CD4-positive, alpha-beta T cell (primary cell): ENCODE measurements at regions not wholly inside any gene's neighbourhood (a gene's known extent, or its start where the extent isn't known, plus 50 kb on each side); places are given as distances from the start of the nearest gene placed in this dataset.

Source experiments
- ATAC-seq: fragments of 200-7000 bp; cut with Tn5 transposase; one replicate; pipeline ENCODE4 v1.10.0; 2022; ENCODE audit warnings: mild to moderate bottlenecking; ENCODE audit not compliant: poor library complexity
- CTCF ChIA-PET: fragments of 350-600 bp; sonication (Branson Sonifier 250); formaldehyde crosslinking; loops from one replicate; lab custom pipeline; 2021; ENCODE audit warnings: antibody characterized with exemption, inconsistent platforms; lab: Charles Lee
- POLR2A ChIA-PET: fragments of 350-600 bp; sonication (Branson Sonifier 250); formaldehyde crosslinking; loops from one replicate; lab custom pipeline; 2021; ENCODE audit warnings: antibody characterized with exemption, inconsistent platforms; lab: Charles Lee
- DNase-seq, 14 experiments: peaks; one replicate each; pipeline ENCODE4 v3.0.0-alpha.2; 2013 to 2020; ENCODE audit warnings: mixed read lengths in 2 of 14
- H3K27ac ChIP-seq, 2 donors: one replicate each; pipeline versions ENCODE4 v1.5.1 to v1.7.0; 2013; ENCODE audit warnings: low read length in 2 of 2, low read depth in 1 of 2, mild to moderate bottlenecking in 1 of 2
- H3K27me3 ChIP-seq, 2 experiments: 1 replicate in 1 of 2; 2 replicates in 1 of 2; pipeline versions ENCODE4 v1.6.1 to v1.7.0; 2013; ENCODE audit warnings: low read length in 2 of 2, control low read depth in 1 of 2, mild to moderate bottlenecking in 1 of 2, moderate library complexity in 1 of 2; ENCODE audit not compliant: insufficient read depth in 2 of 2, control insufficient read depth in 1 of 2
- H3K36me3 ChIP-seq: one replicate; pipeline ENCODE4 v1.6.1; 2013; ENCODE audit warnings: low read length, control low read depth; ENCODE audit not compliant: insufficient read depth
- H3K4me1 ChIP-seq: one replicate; pipeline ENCODE4 v1.6.1; 2013; ENCODE audit warnings: low read length, control low read depth; ENCODE audit not compliant: insufficient read depth
- H3K4me3 ChIP-seq: one replicate; pipeline ENCODE4 v1.5.1; 2013; ENCODE audit warnings: mild to moderate bottlenecking, low read length, moderate library complexity
- H3K9me3 ChIP-seq, 2 experiments: 1 replicate in 1 of 2; 2 replicates in 1 of 2; pipeline versions ENCODE4 v1.6.1 to v1.7.0; 2013; ENCODE audit warnings: low read length in 2 of 2, mild to moderate bottlenecking in 2 of 2, control low read depth in 1 of 2, moderate library complexity in 1 of 2; ENCODE audit not compliant: control insufficient read depth in 1 of 2, insufficient read depth in 1 of 2
- H3K27ac Mint-ChIP-seq: one replicate; pipeline ENCODE4 v1.8.0; 2020; ENCODE audit warnings: mixed read lengths
- H3K27me3 Mint-ChIP-seq: one replicate; pipeline ENCODE4 v1.8.0; 2021; ENCODE audit warnings: mixed read lengths
- H3K36me3 Mint-ChIP-seq: one replicate; pipeline ENCODE4 v1.8.0; 2021; ENCODE audit warnings: low read depth, mixed read lengths
- H3K4me1 Mint-ChIP-seq: one replicate; pipeline ENCODE4 v1.8.0; 2021; ENCODE audit warnings: low read depth, mixed read lengths
- H3K4me3 Mint-ChIP-seq: one replicate; pipeline ENCODE4 v1.8.0; 2020; ENCODE audit warnings: mild to moderate bottlenecking, mixed read lengths
- H3K9me3 Mint-ChIP-seq: one replicate; pipeline ENCODE4 v1.8.0; 2020; ENCODE audit warnings: mixed read lengths
- intact Hi-C, 2 experiments: fragments of 100-400 bp; cut with DNase I in 1 of 2; cut with micrococcal nuclease in 1 of 2; formaldehyde crosslinking; loops; one replicate each; pipeline versions ENCODE4 v1.15.1 to v1.9.0; 2023 to 2025; cut with DNase I, micrococcal nuclease
- TF ChIP-seq, protein P1 (sequence below): fragments of 200-600 bp; IDR thresholded peaks from one replicate; pipeline ENCODE4 v1.8.0; 2022; ENCODE audit warnings: antibody characterized with exemption, mild to moderate bottlenecking

DNA sequence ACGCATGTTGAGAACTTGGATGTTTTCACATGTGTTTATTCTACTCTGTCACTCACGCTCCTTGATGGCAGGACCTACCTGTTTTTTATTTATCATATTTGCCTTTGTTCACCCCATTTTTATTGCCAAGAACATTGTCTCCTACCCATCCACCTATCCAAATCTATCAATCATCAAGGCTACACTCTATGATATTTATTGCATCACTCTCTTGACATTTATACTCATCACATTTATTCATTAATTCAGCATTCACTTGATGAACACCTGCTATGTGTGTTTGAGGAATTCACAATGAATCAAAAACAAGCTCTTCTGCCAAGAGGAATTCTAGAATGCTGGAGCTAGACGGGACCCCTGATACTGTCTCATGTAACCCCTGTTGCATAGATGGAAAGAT lies 94.5 kb upstream of the ZNF469 start:
- POLR2A ChIA-PET = no interaction called here
- H3K27me3 Mint-ChIP-seq = peaks cover 9% of the 10 kb centered on the region
- ATAC-seq = no peak

DNA sequence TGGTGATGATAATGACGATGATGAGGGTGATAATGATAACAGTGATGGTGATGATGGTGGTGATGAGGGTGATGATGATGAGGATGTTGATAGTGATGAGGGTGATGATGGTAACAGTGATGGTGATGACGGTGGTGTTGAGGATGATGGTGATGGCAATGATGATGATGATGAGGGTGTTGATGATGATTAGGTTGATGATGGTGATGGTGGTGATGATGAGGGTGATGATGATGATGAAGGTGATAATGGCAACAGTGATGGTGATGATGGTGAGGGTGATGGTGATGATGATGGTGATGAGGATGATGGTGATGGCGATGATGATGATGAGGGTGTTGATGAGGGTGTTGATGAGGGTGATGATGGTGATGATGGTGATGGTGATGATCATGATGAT lies 93.8 kb upstream of the ZNF469 start:
- CTCF ChIA-PET = no interaction called here

More for the DNA sequence above, 94.5 kb upstream of the ZNF469 start:
- H3K27ac ChIP-seq = no peak overlapping the region
- H3K4me1 ChIP-seq = no peaks in the 10 kb centered on the region
- no peak for DNase-seq
- intact Hi-C loops = no loop called here
- Mint-ChIP-seq H3K27ac (no peak overlapping the region), H3K4me1 (no peaks in the 10 kb centered on the region), H3K36me3 (no peaks in the 10 kb centered on the region), H3K9me3 (no peaks in the 10 kb centered on the region), H3K4me3 (no peak overlapping the region)
- CTCF ChIA-PET = no interaction called here
- H3K27me3 ChIP-seq = peaks cover 0 to 6% of the 10 kb centered on the region in 2 experiments
- TF ChIP-seq, protein P1, sequence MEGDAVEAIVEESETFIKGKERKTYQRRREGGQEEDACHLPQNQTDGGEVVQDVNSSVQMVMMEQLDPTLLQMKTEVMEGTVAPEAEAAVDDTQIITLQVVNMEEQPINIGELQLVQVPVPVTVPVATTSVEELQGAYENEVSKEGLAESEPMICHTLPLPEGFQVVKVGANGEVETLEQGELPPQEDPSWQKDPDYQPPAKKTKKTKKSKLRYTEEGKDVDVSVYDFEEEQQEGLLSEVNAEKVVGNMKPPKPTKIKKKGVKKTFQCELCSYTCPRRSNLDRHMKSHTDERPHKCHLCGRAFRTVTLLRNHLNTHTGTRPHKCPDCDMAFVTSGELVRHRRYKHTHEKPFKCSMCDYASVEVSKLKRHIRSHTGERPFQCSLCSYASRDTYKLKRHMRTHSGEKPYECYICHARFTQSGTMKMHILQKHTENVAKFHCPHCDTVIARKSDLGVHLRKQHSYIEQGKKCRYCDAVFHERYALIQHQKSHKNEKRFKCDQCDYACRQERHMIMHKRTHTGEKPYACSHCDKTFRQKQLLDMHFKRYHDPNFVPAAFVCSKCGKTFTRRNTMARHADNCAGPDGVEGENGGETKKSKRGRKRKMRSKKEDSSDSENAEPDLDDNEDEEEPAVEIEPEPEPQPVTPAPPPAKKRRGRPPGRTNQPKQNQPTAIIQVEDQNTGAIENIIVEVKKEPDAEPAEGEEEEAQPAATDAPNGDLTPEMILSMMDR = no peak
- peaks cover 26 to 61% of the 10 kb centered on the region in 2 experiments for H3K9me3 ChIP-seq
- no peak overlapping the region for H3K4me3 ChIP-seq
- no peaks in the 10 kb centered on the region for H3K36me3 ChIP-seq

DNA sequence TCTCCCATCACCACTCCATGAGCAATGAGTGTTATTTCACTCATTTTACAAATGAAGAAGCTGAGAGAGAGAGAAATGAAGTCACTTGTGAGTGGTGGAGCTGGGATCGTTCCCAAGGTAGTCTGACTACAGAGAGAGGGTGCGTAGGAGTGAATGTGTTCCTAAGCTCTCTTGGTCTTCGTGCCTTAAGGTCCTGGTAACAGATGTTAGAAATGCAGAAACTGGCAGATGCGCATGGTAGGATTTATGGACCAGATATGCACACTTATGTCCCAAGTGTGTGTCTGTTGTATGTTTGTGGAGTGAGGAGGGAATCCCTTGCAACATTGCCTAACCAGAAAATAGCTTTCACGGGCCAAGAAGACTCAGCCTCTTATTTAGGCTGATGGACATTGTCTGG lies 93.2 kb upstream of the ZNF469 start:
- intact Hi-C loops = no loop called here
- no peak for ATAC-seq
- H3K27ac Mint-ChIP-seq = no peak overlapping the region

More for the DNA sequence above, 93.8 kb upstream of the ZNF469 start:
- H3K4me1 ChIP-seq = no peaks in the 10 kb centered on the region
- TF ChIP-seq, protein P1 = no peak
- no peaks in the 10 kb centered on the region for H3K36me3 Mint-ChIP-seq
- no peak overlapping the region for H3K4me3 ChIP-seq
- ATAC-seq (no peak), DNase-seq (no peak)
- H3K27me3 ChIP-seq = peaks cover 0 to 6% of the 10 kb centered on the region in 2 experiments
- H3K27ac ChIP-seq = no peak overlapping the region
- intact Hi-C loops = no loop called here
- no peaks in the 10 kb centered on the region for H3K4me1 Mint-ChIP-seq
- H3K4me3 Mint-ChIP-seq = no peak overlapping the region
- peaks cover 26 to 57% of the 10 kb centered on the region in 2 experiments for H3K9me3 ChIP-seq
- POLR2A ChIA-PET = no interaction called here
- H3K9me3 Mint-ChIP-seq = no peaks in the 10 kb centered on the region
- H3K27me3 Mint-ChIP-seq = peaks cover 10% of the 10 kb centered on the region
- no peaks in the 10 kb centered on the region for H3K36me3 ChIP-seq
- H3K27ac Mint-ChIP-seq = no peak overlapping the region

More for the DNA sequence above, 93.2 kb upstream of the ZNF469 start:
- H3K4me1 ChIP-seq = no peaks in the 10 kb centered on the region
- ChIA-PET POLR2A (no interaction called here), CTCF (no interaction called here)
- no peaks in the 10 kb centered on the region for H3K36me3 ChIP-seq
- no peaks in the 10 kb centered on the region for H3K4me1 Mint-ChIP-seq
- DNase-seq = no peak
- H3K9me3 Mint-ChIP-seq = no peaks in the 10 kb centered on the region
- H3K27me3 Mint-ChIP-seq = peaks cover 10% of the 10 kb centered on the region
- TF ChIP-seq, protein P1 = no peak
- H3K4me3 Mint-ChIP-seq = no peak overlapping the region
- no peak overlapping the region for H3K4me3 ChIP-seq
- H3K27me3 ChIP-seq = peaks cover 0 to 6% of the 10 kb centered on the region in 2 experiments
- peaks cover 26 to 55% of the 10 kb centered on the region in 2 experiments for H3K9me3 ChIP-seq
- no peaks in the 10 kb centered on the region for H3K36me3 Mint-ChIP-seq
- no peak overlapping the region for H3K27ac ChIP-seq
